ENCODE measurements at regions not wholly inside any gene's neighbourhood (a gene's known extent, or its start where the extent isn't known, plus 50 kb on each side); places are given as distances from the start of the nearest gene placed in this dataset.
"Not testable (repeated sequence)": the region's sequence is repeated elsewhere in the genome, so short reads cannot be mapped to it uniquely, and the experiment has no call there.

- WGBS, result 60% methylated on average over 1 of the region's 1 CpG
- no peaks in the 10 kb centered on the region for H3K36me3 ChIP-seq
- TF ChIP-seq EP300 (IDR thresholded peaks at IDR 0.05) (no peak), CTCF (IDR thresholded peaks at IDR 0.05) (no peak), POLR2A (IDR thresholded peaks at IDR 0.05; ENCODE audit: low read depth) (no peak), POLR2AphosphoS5 (IDR thresholded peaks at IDR 0.05) (no peak)
- H3K9me3 ChIP-seq, result no peaks in the 10 kb centered on the region
- H3K4me1 ChIP-seq, result no peaks in the 10 kb centered on the region
- no peaks in the 10 kb centered on the region for H3K27me3 ChIP-seq
- H3K4me3 ChIP-seq, result no peak overlapping the region
- no peak for DNase-seq (ENCODE audit: extremely low spot score)
- intact Hi-C loops (cut with DNase I), result no loop called here
- no peak overlapping the region for H3K27ac ChIP-seq (replicated peaks in 1 of 4)
Observed at GRCh38 chr3:182413061-182413460, 380.2 kb upstream of the ATP11B start.

GRCh38 chr3:182413682-182414081, 379.6 kb upstream of the ATP11B start:
- Histone ChIP-seq H3K9me3 (no peaks in the 10 kb centered on the region), H3K27me3 (no peaks in the 10 kb centered on the region), H3K4me3 (no peak overlapping the region), H3K4me1 (no peaks in the 10 kb centered on the region), H3K27ac (replicated peaks in 1 of 4) (no peak overlapping the region), H3K36me3 (no peaks in the 10 kb centered on the region)
- no peak for TF ChIP-seq EP300 (IDR thresholded peaks at IDR 0.05)
- no peak for TF ChIP-seq POLR2A (IDR thresholded peaks at IDR 0.05; ENCODE audit: low read depth)
- no peak for TF ChIP-seq CTCF (IDR thresholded peaks at IDR 0.05)
- TF ChIP-seq POLR2AphosphoS5 (IDR thresholded peaks at IDR 0.05), result no peak
- 63% methylated on average over 1 of the region's 1 CpG for WGBS
- intact Hi-C loops (cut with DNase I), result no loop called here
- DNase-seq (ENCODE audit: extremely low spot score), result no peak

- TF ChIP-seq EP300 (IDR thresholded peaks at IDR 0.05) (no peak), POLR2AphosphoS5 (IDR thresholded peaks at IDR 0.05) (no peak), POLR2A (IDR thresholded peaks at IDR 0.05; ENCODE audit: low read depth) (no peak)
- no peak overlapping the region for H3K4me3 ChIP-seq
- WGBS, result 23% methylated on average over 3 of the region's 3 CpGs
- intact Hi-C loops (cut with DNase I), result no loop called here
- H3K9me3 ChIP-seq, result no peaks in the 10 kb centered on the region
- DNase-seq (ENCODE audit: extremely low spot score), result no peak
- H3K36me3 ChIP-seq, result no peaks in the 10 kb centered on the region
- H3K27me3 ChIP-seq, result no peaks in the 10 kb centered on the region
- H3K27ac ChIP-seq (replicated peaks in 1 of 4), result no peak overlapping the region
- H3K4me1 ChIP-seq, result no peaks in the 10 kb centered on the region
Observed at GRCh38 chr3:182414586-182414985, 378.7 kb upstream of the ATP11B start.

- DNase-seq (ENCODE audit: extremely low spot score), result no peak
- intact Hi-C loops (cut with DNase I), result no loop called here
- Histone ChIP-seq H3K36me3 (no peaks in the 10 kb centered on the region), H3K9me3 (no peaks in the 10 kb centered on the region), H3K4me1 (no peaks in the 10 kb centered on the region), H3K27ac (replicated peaks in 1 of 4) (no peak overlapping the region), H3K27me3 (no peaks in the 10 kb centered on the region), H3K4me3 (no peak overlapping the region)
- TF ChIP-seq POLR2AphosphoS5 (IDR thresholded peaks at IDR 0.05), result no peak
- no peak for TF ChIP-seq CTCF (IDR thresholded peaks at IDR 0.05)
Observed at GRCh38 chr3:182420741-182421140, 372.6 kb upstream of the ATP11B start.

- DNase-seq (ENCODE audit: extremely low spot score), result no peak
- Histone ChIP-seq H3K27ac (replicated peaks in 1 of 4) (no peak overlapping the region), H3K4me3 (no peak overlapping the region), H3K36me3 (no peaks in the 10 kb centered on the region), H3K4me1 (no peaks in the 10 kb centered on the region), H3K9me3 (no peaks in the 10 kb centered on the region), H3K27me3 (no peaks in the 10 kb centered on the region)
- TF ChIP-seq POLR2A (IDR thresholded peaks at IDR 0.05; ENCODE audit: low read depth) (no peak), EP300 (IDR thresholded peaks at IDR 0.05) (no peak), POLR2AphosphoS5 (IDR thresholded peaks at IDR 0.05) (no peak), CTCF (IDR thresholded peaks at IDR 0.05) (no peak)
- 94% methylated on average over 3 of the region's 3 CpGs for WGBS
- intact Hi-C loops (cut with DNase I), result no loop called here
Observed at GRCh38 chr3:182424006-182424405, 369.3 kb upstream of the ATP11B start.

GRCh38 chr3:182425926-182426718, 367.2 kb upstream of the ATP11B start:
- H3K27me3 ChIP-seq; H3K27ac ChIP-seq (replicated peaks in 1 of 4); DNase-seq (ENCODE audit: extremely low spot score); H3K9me3 ChIP-seq; H3K4me1 ChIP-seq; H3K4me3 ChIP-seq; intact Hi-C loops (cut with DNase I); H3K36me3 ChIP-seq: not testable (repeated sequence)
- 73% methylated on average over 28 of the region's 32 CpGs for WGBS

- H3K27ac ChIP-seq (replicated peaks in 1 of 4); intact Hi-C loops (cut with DNase I); H3K4me3 ChIP-seq; H3K9me3 ChIP-seq; H3K36me3 ChIP-seq; DNase-seq (ENCODE audit: extremely low spot score); H3K27me3 ChIP-seq; H3K4me1 ChIP-seq: not testable (repeated sequence)
- WGBS, result 94% methylated on average over 6 of the region's 6 CpGs
Observed at GRCh38 chr3:182431972-182432371, 361.3 kb upstream of the ATP11B start.

All from esophagus muscularis mucosa (tissue), 4 donors.